Trophoblast cell (in vitro differentiated cells and primary cell): ENCODE measurements at regions not wholly inside any gene's neighbourhood (a gene's known extent, or its start where the extent isn't known, plus 50 kb on each side); places are given as distances from the start of the nearest gene placed in this dataset.

Experiments
- DNase-seq, 2 donors: peaks; one replicate each; pipeline ENCODE4 v3.0.0-alpha.2; 2016
- H2AFZ ChIP-seq: 2 replicates; pipeline ENCODE4 v1.6.1; 2013; ENCODE audit warnings: low read length, moderate library complexity, mild to moderate bottlenecking; ENCODE audit not compliant: insufficient read depth, poor library complexity
- H2AK5ac ChIP-seq: 2 replicates; pipeline ENCODE4 v1.6.1; 2013; ENCODE audit warnings: mild to moderate bottlenecking, low read length
- H2BK120ac ChIP-seq: 2 replicates; pipeline ENCODE4 v1.6.1; 2013; ENCODE audit warnings: low read length, mild to moderate bottlenecking, moderate library complexity; ENCODE audit not compliant: insufficient read depth, poor library complexity
- H2BK12ac ChIP-seq: 2 replicates; pipeline ENCODE4 v1.6.1; 2013; ENCODE audit warnings: mild to moderate bottlenecking, low read length, moderate library complexity
- H2BK5ac ChIP-seq: 2 replicates; pipeline ENCODE4 v1.6.1; 2013; ENCODE audit warnings: low read length, low read depth, moderate library complexity, mild to moderate bottlenecking; ENCODE audit not compliant: poor library complexity
- H3K14ac ChIP-seq: 2 replicates; pipeline ENCODE4 v1.6.1; 2013; ENCODE audit warnings: mild to moderate bottlenecking, low read length
- H3K18ac ChIP-seq: 2 replicates; pipeline ENCODE4 v1.6.1; 2013; ENCODE audit warnings: mild to moderate bottlenecking, low read length
- H3K23ac ChIP-seq: 2 replicates; pipeline ENCODE4 v1.6.1; 2013; ENCODE audit warnings: low read length
- H3K27ac ChIP-seq: 2 replicates; pipeline ENCODE4 v1.5.1; 2013; ENCODE audit warnings: low read depth, mild to moderate bottlenecking, inconsistent platforms, low read length, moderate library complexity
- H3K27me3 ChIP-seq: 2 replicates; pipeline ENCODE4 v1.6.1; 2013; ENCODE audit warnings: inconsistent platforms, mild to moderate bottlenecking, low read length, moderate library complexity; ENCODE audit not compliant: insufficient read depth
- H3K36me3 ChIP-seq, 2 experiments: 1 replicate in 1 of 2; 2 replicates in 1 of 2; pipeline ENCODE4 v1.6.1; 2013; ENCODE audit warnings: low read length in 2 of 2, mild to moderate bottlenecking in 2 of 2, moderate library complexity in 1 of 2; ENCODE audit not compliant: insufficient read depth in 2 of 2, control insufficient read depth in 1 of 2
- H3K4ac ChIP-seq: 2 replicates; pipeline ENCODE4 v1.6.1; 2013; ENCODE audit warnings: low read depth, mild to moderate bottlenecking, low read length, moderate library complexity
- H3K4me1 ChIP-seq, 2 experiments: 1 replicate in 1 of 2; 2 replicates in 1 of 2; pipeline ENCODE4 v1.6.1; 2013; ENCODE audit warnings: low read length in 2 of 2, mild to moderate bottlenecking in 2 of 2, moderate library complexity in 1 of 2; ENCODE audit not compliant: insufficient read depth in 2 of 2, control insufficient read depth in 1 of 2
- H3K4me2 ChIP-seq: 2 replicates; pipeline ENCODE4 v1.6.1; 2013; ENCODE audit warnings: inconsistent platforms, mild to moderate bottlenecking, low read length, moderate library complexity
- H3K4me3 ChIP-seq: 2 replicates; pipeline ENCODE4 v1.5.1; 2013; ENCODE audit warnings: mild to moderate bottlenecking, low read depth, low read length, inconsistent platforms
- H3K79me1 ChIP-seq: one replicate; pipeline ENCODE4 v1.6.1; 2013; ENCODE audit warnings: low read length
- H3K79me2 ChIP-seq: 2 replicates; pipeline ENCODE4 v1.6.1; 2013; ENCODE audit warnings: low read length, mild to moderate bottlenecking; ENCODE audit not compliant: control insufficient read depth, insufficient read depth, poor library complexity
- H3K9ac ChIP-seq: 2 replicates; pipeline ENCODE4 v1.6.1; 2013; ENCODE audit warnings: mild to moderate bottlenecking, low read length
- H3K9me3 ChIP-seq: 2 replicates; pipeline ENCODE4 v1.6.1; 2013; ENCODE audit warnings: low read depth, mild to moderate bottlenecking, control low read depth, inconsistent platforms, low read length; ENCODE audit not compliant: insufficient read depth
- H4K12ac ChIP-seq: 2 replicates; pipeline ENCODE4 v1.6.1; 2013; ENCODE audit warnings: low read depth, mild to moderate bottlenecking, low read length, moderate library complexity
- H4K8ac ChIP-seq: 2 replicates; pipeline ENCODE4 v1.6.1; 2013; ENCODE audit warnings: low read depth, mild to moderate bottlenecking, low read length, moderate library complexity
- H4K91ac ChIP-seq: one replicate; pipeline ENCODE4 v1.6.1; 2013; ENCODE audit warnings: low read depth, mild to moderate bottlenecking, low read length, moderate library complexity
- WGBS: extraction: QIAGEN DNeasy Blood & Tissue Kit; methylation state at CpG from one replicate; pipeline ENCODE4 v1.1.7; 2013; ENCODE audit warnings: missing lambda C conversion rate; ENCODE audit not compliant: insufficient read length, insufficient coverage; ENCODE audit errors: extremely low coverage; 5-methylcytosine and 5-hydroxymethylcytosine counted together

DNA sequence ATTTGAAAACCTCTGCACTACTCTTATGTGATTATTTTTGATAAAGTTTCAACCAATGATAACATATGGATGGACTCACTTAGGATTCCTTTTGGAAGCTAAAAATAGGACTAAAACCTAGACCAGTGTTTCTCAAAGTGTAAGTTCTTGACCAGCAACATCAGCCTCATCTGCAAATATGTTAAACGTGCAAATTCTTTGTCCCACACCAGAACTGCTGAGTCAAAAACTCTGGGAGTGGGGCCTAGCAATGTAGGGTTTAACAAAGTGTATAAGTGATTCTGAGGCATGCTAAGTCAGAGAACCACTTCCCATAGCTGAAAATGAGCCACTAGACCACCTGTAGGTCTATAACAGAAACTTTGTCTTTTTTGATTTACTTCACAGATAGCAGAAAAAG, 1247.2 kb upstream of the PIK3C3 start:
- no CpG with 5 or more reads among the region's 1 CpG for WGBS
- no peak overlapping the region for H3K4ac ChIP-seq
- H3K79me1 ChIP-seq = no peaks in the 10 kb centered on the region
- no peak overlapping the region for H4K12ac ChIP-seq
- no peak overlapping the region for H3K23ac ChIP-seq
- H4K91ac ChIP-seq = no peak overlapping the region
- H2BK120ac ChIP-seq = no peak overlapping the region
- H3K9ac ChIP-seq = no peak overlapping the region
- H3K4me2 ChIP-seq = no peak overlapping the region
- H3K36me3 ChIP-seq = no peaks in the 10 kb centered on the region
- H3K4me1 ChIP-seq = no peaks in the 10 kb centered on the region
- no peaks in the 10 kb centered on the region for H3K27me3 ChIP-seq
- H3K27ac ChIP-seq = no peak overlapping the region
- no peak overlapping the region for H3K4me3 ChIP-seq
- DNase-seq = no peak
- no peak overlapping the region for H2AFZ ChIP-seq
- H2AK5ac ChIP-seq = no peak overlapping the region
- no peak overlapping the region for H2BK12ac ChIP-seq
- no peaks in the 10 kb centered on the region for H3K9me3 ChIP-seq
- H3K79me2 ChIP-seq = no peaks in the 10 kb centered on the region
- no peak overlapping the region for H2BK5ac ChIP-seq
- H3K18ac ChIP-seq = no peak overlapping the region
- no peak overlapping the region for H4K8ac ChIP-seq
- no peak overlapping the region for H3K14ac ChIP-seq

DNA sequence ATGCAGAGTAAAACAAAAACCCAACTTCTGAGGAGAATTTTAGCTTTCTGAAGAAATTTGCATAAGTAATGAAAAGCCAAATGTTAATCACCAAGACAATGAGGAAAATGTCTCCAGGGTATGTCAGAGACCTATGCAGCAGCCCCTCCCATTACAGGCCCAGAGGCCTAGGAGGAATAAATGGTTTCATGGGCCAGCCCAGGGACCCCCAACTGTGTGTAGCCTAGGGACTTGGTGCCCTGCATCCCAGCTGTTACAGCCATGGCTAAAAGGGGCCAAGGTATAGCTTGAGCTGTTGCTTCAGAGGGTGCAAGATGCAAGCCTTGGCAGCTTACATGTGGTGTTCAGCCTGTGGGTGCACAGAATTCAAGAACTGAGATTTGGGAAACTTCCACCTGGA, 1256.9 kb upstream of the PIK3C3 start:
- Histone ChIP-seq H3K9me3 (peaks cover 2% of the 10 kb centered on the region), H2BK120ac (no peak overlapping the region), H3K79me2 (no peaks in the 10 kb centered on the region), H2BK5ac (no peak overlapping the region), H4K12ac (no peak overlapping the region), H3K18ac (no peak overlapping the region), H3K9ac (no peak overlapping the region), H3K14ac (no peak overlapping the region), H4K8ac (no peak overlapping the region), H2AK5ac (no peak overlapping the region), H3K4me2 (no peak overlapping the region), H4K91ac (no peak overlapping the region), H3K4ac (no peak overlapping the region), H3K27me3 (no peaks in the 10 kb centered on the region), H3K27ac (no peak overlapping the region), H3K36me3 (no peaks in the 10 kb centered on the region), H3K79me1 (no peaks in the 10 kb centered on the region), H3K4me1 (no peaks in the 10 kb centered on the region), H3K4me3 (no peak overlapping the region), H3K23ac (no peak overlapping the region), H2AFZ (no peak overlapping the region), H2BK12ac (no peak overlapping the region)
- DNase-seq = no peak

DNA sequence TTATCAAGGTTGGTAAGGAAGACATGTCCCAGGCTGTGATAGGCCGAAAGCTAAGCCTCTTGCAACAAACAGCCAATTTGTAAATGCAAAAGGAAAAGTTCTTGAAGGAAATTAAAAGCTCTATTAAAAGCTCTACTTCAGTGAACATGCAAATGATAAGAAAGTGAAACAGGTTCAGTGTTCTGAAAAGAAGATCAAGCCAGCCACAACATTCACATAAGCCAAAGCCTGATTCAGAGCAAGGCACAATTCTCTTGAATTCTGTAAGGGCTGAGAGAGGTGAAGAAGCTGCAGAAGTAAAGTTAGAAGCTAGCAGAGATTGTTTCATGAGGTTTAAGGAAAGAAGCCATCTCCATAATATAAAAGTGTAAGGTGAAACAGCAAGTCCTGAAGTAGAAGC, 1259.5 kb upstream of the PIK3C3 start:
- no peaks in the 10 kb centered on the region for H3K27me3 ChIP-seq
- WGBS = no CpG with 5 or more reads among the region's 1 CpG
- no peaks in the 10 kb centered on the region for H3K79me2 ChIP-seq
- no peak for DNase-seq
- H4K8ac ChIP-seq = no peak overlapping the region
- no peak overlapping the region for H3K14ac ChIP-seq
- no peak overlapping the region for H2AK5ac ChIP-seq
- H4K12ac ChIP-seq = no peak overlapping the region
- no peak overlapping the region for H4K91ac ChIP-seq
- H3K4me3 ChIP-seq = no peak overlapping the region
- H2AFZ ChIP-seq = no peak overlapping the region
- no peak overlapping the region for H3K18ac ChIP-seq
- H3K9me3 ChIP-seq = peaks cover 2% of the 10 kb centered on the region
- no peaks in the 10 kb centered on the region for H3K36me3 ChIP-seq
- H3K79me1 ChIP-seq = no peaks in the 10 kb centered on the region
- H3K27ac ChIP-seq = no peak overlapping the region
- H2BK5ac ChIP-seq = no peak overlapping the region
- no peak overlapping the region for H3K4ac ChIP-seq
- H3K23ac ChIP-seq = no peak overlapping the region
- no peak overlapping the region for H3K9ac ChIP-seq
- H2BK12ac ChIP-seq = no peak overlapping the region
- H3K4me2 ChIP-seq = no peak overlapping the region
- H2BK120ac ChIP-seq = no peak overlapping the region
- H3K4me1 ChIP-seq = no peaks in the 10 kb centered on the region

DNA sequence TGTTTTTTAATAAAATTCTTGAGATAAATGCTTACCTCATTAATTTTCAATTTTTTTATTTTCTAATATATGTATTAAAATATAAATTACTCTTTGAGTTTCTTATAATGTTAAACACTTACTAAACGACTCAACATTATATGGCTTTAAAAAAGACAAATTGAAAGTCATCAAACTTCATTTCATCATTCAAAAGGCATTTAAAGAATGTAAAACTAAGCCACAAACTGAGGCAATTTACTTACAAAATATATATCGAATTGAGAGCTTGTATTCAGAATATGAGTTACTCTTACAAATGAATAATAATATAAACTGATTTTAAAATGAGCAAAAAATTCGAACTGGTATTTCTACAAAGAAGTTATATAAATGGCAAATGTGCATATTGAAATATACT, 1262.2 kb upstream of the PIK3C3 start:
- Histone ChIP-seq H4K8ac (no peak overlapping the region), H3K4me3 (no peak overlapping the region), H3K27me3 (no peaks in the 10 kb centered on the region), H3K9ac (no peak overlapping the region), H3K4me2 (no peak overlapping the region), H3K18ac (no peak overlapping the region), H3K36me3 (no peaks in the 10 kb centered on the region), H3K27ac (no peak overlapping the region), H2AK5ac (no peak overlapping the region), H2BK5ac (no peak overlapping the region), H3K79me2 (no peaks in the 10 kb centered on the region), H3K14ac (no peak overlapping the region), H3K4ac (no peak overlapping the region), H3K23ac (no peak overlapping the region), H2BK12ac (no peak overlapping the region), H3K4me1 (no peaks in the 10 kb centered on the region), H4K12ac (no peak overlapping the region), H2AFZ (no peak overlapping the region), H3K79me1 (no peaks in the 10 kb centered on the region), H3K9me3 (no peaks in the 10 kb centered on the region), H2BK120ac (no peak overlapping the region), H4K91ac (no peak overlapping the region)
- WGBS = no CpG with 5 or more reads among the region's 3 CpGs
- no peak for DNase-seq

DNA sequence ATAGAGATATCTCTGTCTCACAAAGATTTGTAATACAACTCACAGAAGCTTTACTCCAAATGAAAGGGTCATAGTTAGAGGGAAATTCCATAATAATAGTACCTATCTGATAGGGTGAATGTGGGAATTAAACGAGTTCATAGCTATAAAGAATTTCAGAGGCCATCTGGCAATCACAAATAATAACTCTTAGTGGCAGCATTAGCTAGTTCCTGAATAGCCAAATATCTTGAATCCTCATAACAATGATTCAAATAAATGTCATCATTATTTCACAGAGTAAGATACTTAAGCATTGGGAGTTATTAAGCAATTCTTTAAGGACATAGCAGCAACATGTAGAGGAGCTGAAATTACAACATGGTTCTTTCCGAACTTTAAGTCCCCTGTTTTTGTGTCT, 1265.0 kb upstream of the PIK3C3 start:
- no peak overlapping the region for H2AFZ ChIP-seq
- no peaks in the 10 kb centered on the region for H3K27me3 ChIP-seq
- no peak overlapping the region for H3K4ac ChIP-seq
- no peak overlapping the region for H2BK12ac ChIP-seq
- no peaks in the 10 kb centered on the region for H3K36me3 ChIP-seq
- no peak overlapping the region for H4K91ac ChIP-seq
- no peaks in the 10 kb centered on the region for H3K79me1 ChIP-seq
- H2BK5ac ChIP-seq = no peak overlapping the region
- no peaks in the 10 kb centered on the region for H3K9me3 ChIP-seq
- no peak overlapping the region for H3K4me3 ChIP-seq
- H4K8ac ChIP-seq = no peak overlapping the region
- no peak overlapping the region for H3K27ac ChIP-seq
- no peak overlapping the region for H2AK5ac ChIP-seq
- no peak overlapping the region for H3K4me2 ChIP-seq
- no peak overlapping the region for H3K9ac ChIP-seq
- H3K23ac ChIP-seq = no peak overlapping the region
- no peaks in the 10 kb centered on the region for H3K79me2 ChIP-seq
- H3K18ac ChIP-seq = no peak overlapping the region
- no peaks in the 10 kb centered on the region for H3K4me1 ChIP-seq
- no peak overlapping the region for H4K12ac ChIP-seq
- H2BK120ac ChIP-seq = no peak overlapping the region
- no CpG with 5 or more reads among the region's 2 CpGs for WGBS
- no peak for DNase-seq
- H3K14ac ChIP-seq = no peak overlapping the region
